Transverse colon (tissue), 3 donors: ENCODE measurements at regions not wholly inside any gene's neighbourhood (a gene's known extent, or its start where the extent isn't known, plus 50 kb on each side); places are given as distances from the start of the nearest gene placed in this dataset.

Experiments used
- CTCF ChIP-seq, 5 experiments: fragments of 200-600 bp in 3 of 5; fragments of 450-650 bp in 2 of 5; sonication (generic) in 3 of 5; IDR thresholded peaks; 1 replicate in 2 of 5; 2 replicates in 3 of 5; pipeline ENCODE4 v1.5.1; 2016 to 2017; ENCODE audit warnings: antibody characterized with exemption in 5 of 5, inconsistent platforms in 3 of 5, mild to moderate bottlenecking in 2 of 5, moderate library complexity in 1 of 5
- EP300 ChIP-seq: sonication (generic); formaldehyde crosslinking; IDR thresholded peaks from one replicate; pipeline ENCODE4 v1.6.1; 2017; ENCODE audit warnings: antibody characterized with exemption, low read depth
- POLR2A ChIP-seq: fragments of 450-650 bp; IDR thresholded peaks from one replicate; pipeline ENCODE4 v1.6.1; 2016; ENCODE audit warnings: antibody characterized with exemption, mild to moderate bottlenecking, moderate library complexity

GRCh38 chr21:22263890-22264289 is 1265.7 kb downstream of the NCAM2 start:
- TF ChIP-seq CTCF (IDR thresholded peaks at IDR 0.05), result no peak
- no peak for TF ChIP-seq EP300
- no peak for TF ChIP-seq POLR2A
